Neural crest cell (in vitro differentiated cells): ENCODE measurements at regions not wholly inside any gene's neighbourhood (a gene's known extent, or its start where the extent isn't known, plus 50 kb on each side); places are given as distances from the start of the nearest gene placed in this dataset.

ENCODE experiments used
- DNase-seq: peaks from one replicate; pipeline ENCODE4 v3.0.0; 2021; ENCODE audit warnings: low read depth, mixed read lengths, low spot score
- H3K27ac Mint-ChIP-seq: one replicate; pipeline ENCODE4 v1.8.0; 2021; ENCODE audit warnings: mild to moderate bottlenecking, mixed read lengths; ENCODE audit not compliant: unreplicated experiment
- H3K27me3 Mint-ChIP-seq: 2 replicates; pipeline ENCODE4 v1.8.0; 2021; ENCODE audit warnings: low read depth, mild to moderate bottlenecking, mixed read lengths
- H3K36me3 Mint-ChIP-seq: 2 replicates; pipeline ENCODE4 v1.8.0; 2021; ENCODE audit warnings: low read depth, mild to moderate bottlenecking, mixed read lengths
- H3K4me1 Mint-ChIP-seq: 2 replicates; pipeline ENCODE4 v1.8.0; 2021; ENCODE audit warnings: mixed read lengths
- H3K4me3 Mint-ChIP-seq: one replicate; pipeline ENCODE4 v1.8.0; 2021; ENCODE audit warnings: mild to moderate bottlenecking, mixed read lengths
- H3K9me3 Mint-ChIP-seq: 2 replicates; pipeline ENCODE4 v1.8.0; 2021; ENCODE audit warnings: mixed read lengths
- TF ChIP-seq, protein P1 (sequence below): fragments of 200-600 bp; sonication (generic); conservative IDR thresholded peaks from 2 replicates; pipeline ENCODE4 v1.5.0; 2021; ENCODE audit warnings: antibody characterized with exemption, mild to moderate bottlenecking

DNA sequence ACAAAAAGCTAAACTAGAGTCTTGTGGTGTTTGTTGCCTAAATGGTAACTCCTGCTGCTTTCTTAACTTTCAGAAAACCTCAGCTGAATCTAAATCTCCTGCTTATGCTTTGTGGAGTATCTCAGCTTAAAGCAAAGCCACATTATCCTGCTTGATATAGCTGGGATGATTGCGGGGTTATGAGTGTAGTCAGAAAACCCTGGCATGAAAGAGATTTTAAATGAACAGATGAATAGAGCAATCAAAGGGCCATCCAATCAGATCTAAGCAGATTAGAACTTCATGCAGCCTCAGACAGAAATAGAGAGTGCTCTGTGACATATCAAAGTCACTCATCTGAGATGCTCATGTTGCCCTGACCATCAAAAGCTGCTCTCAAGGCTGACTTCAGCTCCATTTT is 305.5 kb downstream of the DMRT2 start:
- H3K4me3 Mint-ChIP-seq: no peak overlapping the region
- H3K27ac Mint-ChIP-seq: no peak overlapping the region
- TF ChIP-seq, protein P1, sequence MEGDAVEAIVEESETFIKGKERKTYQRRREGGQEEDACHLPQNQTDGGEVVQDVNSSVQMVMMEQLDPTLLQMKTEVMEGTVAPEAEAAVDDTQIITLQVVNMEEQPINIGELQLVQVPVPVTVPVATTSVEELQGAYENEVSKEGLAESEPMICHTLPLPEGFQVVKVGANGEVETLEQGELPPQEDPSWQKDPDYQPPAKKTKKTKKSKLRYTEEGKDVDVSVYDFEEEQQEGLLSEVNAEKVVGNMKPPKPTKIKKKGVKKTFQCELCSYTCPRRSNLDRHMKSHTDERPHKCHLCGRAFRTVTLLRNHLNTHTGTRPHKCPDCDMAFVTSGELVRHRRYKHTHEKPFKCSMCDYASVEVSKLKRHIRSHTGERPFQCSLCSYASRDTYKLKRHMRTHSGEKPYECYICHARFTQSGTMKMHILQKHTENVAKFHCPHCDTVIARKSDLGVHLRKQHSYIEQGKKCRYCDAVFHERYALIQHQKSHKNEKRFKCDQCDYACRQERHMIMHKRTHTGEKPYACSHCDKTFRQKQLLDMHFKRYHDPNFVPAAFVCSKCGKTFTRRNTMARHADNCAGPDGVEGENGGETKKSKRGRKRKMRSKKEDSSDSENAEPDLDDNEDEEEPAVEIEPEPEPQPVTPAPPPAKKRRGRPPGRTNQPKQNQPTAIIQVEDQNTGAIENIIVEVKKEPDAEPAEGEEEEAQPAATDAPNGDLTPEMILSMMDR: no peak
- H3K27me3 Mint-ChIP-seq: no peaks in the 10 kb centered on the region
- H3K9me3 Mint-ChIP-seq: peaks cover 12% of the 10 kb centered on the region
- no peaks in the 10 kb centered on the region for H3K4me1 Mint-ChIP-seq
- peaks cover 3% of the 10 kb centered on the region for H3K36me3 Mint-ChIP-seq
- DNase-seq: no peak

DNA sequence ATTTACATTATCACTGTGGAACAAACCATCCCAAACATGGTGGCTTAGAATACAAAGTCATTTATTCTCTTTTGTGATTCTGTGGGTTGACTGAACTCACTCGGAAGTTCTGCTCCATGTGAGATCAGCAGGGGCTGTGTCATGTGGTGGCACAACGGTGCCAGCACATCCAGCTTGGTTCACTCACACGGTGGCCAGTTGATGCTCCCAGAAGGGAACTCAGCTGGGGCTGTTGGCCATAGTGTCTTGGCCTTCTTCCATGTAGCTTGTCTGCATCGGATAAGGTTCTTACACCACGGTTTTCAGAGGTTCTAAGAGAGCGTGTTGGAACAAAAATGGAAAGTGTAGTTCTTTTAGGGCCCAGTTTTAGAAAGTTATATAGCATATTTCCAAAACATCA is 312.7 kb downstream of the DMRT2 start:
- Mint-ChIP-seq H3K27me3 (no peaks in the 10 kb centered on the region), H3K27ac (no peak overlapping the region), H3K4me3 (no peak overlapping the region), H3K36me3 (no peaks in the 10 kb centered on the region), H3K4me1 (no peaks in the 10 kb centered on the region), H3K9me3 (peaks cover 10% of the 10 kb centered on the region)
- TF ChIP-seq, protein P1: no peak
- DNase-seq: no peak

DNA sequence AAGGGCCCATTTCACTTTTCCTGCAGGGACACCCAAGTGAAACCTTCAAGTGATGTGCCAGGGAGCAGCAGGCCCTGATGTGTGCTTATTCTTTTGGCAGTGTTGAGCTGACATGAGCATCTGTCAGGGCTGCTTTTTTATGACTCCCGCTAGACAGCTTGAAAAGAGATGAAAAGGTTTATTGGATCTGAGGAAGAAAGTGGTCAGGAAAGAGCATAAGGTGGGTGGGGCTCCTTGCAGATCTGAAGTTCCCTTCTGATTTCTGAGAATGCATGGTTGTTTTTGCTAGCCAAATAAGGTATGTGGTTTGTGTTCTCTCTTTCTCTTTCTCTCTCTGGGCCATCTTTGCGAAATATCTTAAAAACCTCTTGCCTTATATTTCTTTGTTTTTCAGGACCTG is 316.1 kb downstream of the DMRT2 start:
- Mint-ChIP-seq H3K36me3 (no peaks in the 10 kb centered on the region), H3K27me3 (no peaks in the 10 kb centered on the region), H3K4me3 (no peak overlapping the region), H3K27ac (no peak overlapping the region), H3K9me3 (peaks cover 6% of the 10 kb centered on the region), H3K4me1 (no peaks in the 10 kb centered on the region)
- TF ChIP-seq, protein P1: no peak
- no peak for DNase-seq

DNA sequence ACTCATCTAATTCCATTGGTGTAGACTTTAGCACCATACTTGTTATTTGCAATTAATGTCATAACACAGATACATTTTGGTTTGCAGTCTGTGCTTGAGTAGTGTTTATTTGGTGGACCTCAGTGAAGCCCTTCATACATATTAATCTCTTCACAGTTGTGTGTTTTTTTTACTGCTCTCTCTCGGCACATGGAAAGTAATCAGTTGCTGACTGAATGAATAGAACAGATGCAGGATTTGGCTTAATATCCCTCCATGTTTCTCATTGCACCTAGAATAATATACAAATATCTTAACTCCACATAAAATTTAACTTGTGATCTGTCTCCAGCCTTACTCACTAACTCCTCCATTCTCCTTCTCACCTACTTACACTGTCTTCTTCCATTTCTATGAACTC is 319.1 kb downstream of the DMRT2 start:
- Mint-ChIP-seq H3K27me3 (no peaks in the 10 kb centered on the region), H3K27ac (no peak overlapping the region), H3K4me3 (no peak overlapping the region), H3K36me3 (no peaks in the 10 kb centered on the region), H3K4me1 (no peaks in the 10 kb centered on the region), H3K9me3 (peaks cover 5% of the 10 kb centered on the region)
- DNase-seq: no peak
- TF ChIP-seq, protein P1: no peak

DNA sequence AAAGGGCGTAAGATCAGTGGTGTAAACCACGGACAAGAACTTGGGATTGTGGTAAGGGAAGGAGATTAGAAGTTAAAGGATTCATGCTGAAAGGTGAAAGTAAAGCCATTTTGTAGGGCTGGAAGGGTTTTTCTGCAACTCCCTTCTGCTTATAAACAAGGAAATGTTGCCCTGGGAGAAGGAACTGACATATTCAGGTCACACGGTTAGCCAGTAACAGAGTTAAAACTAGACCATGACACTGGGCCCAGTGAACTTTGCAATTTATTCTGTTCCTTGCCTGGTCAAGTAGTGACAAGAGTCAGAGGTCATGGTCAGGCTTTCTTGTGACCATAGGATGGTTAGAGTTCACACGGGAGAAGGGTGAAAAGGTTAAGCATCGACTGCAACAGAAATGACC is 323.3 kb downstream of the DMRT2 start:
- no peak overlapping the region for H3K4me3 Mint-ChIP-seq
- DNase-seq: no peak
- H3K36me3 Mint-ChIP-seq: no peaks in the 10 kb centered on the region
- H3K9me3 Mint-ChIP-seq: peaks cover 7% of the 10 kb centered on the region
- H3K27me3 Mint-ChIP-seq: no peaks in the 10 kb centered on the region
- TF ChIP-seq, protein P1: no peak
- H3K4me1 Mint-ChIP-seq: no peaks in the 10 kb centered on the region
- no peak overlapping the region for H3K27ac Mint-ChIP-seq
